Naive thymus-derived CD4-positive, alpha-beta T cell (primary cell): ENCODE measurements at regions not wholly inside any gene's neighbourhood (a gene's known extent, or its start where the extent isn't known, plus 50 kb on each side); places are given as distances from the start of the nearest gene placed in this dataset.

Experiments used
- ATAC-seq: fragments of 150-1000 bp; cut with Tn5 transposase; 2 replicates; pipeline ENCODE4 v1.10.0; 2021; ENCODE audit warnings: mild to moderate bottlenecking, moderate library complexity
- CTCF ChIA-PET: fragments of 350-600 bp; sonication (Branson Sonifier 250); formaldehyde crosslinking; loops from one replicate; lab custom pipeline; 2021; ENCODE audit warnings: antibody characterized with exemption; lab: Charles Lee
- POLR2A ChIA-PET: fragments of 350-600 bp; sonication (Branson Sonifier 250); formaldehyde crosslinking; loops from one replicate; lab custom pipeline; 2021; ENCODE audit warnings: antibody characterized with exemption, inconsistent platforms; lab: Charles Lee
- DNase-seq, 9 donors: peaks; one replicate each; pipeline versions ENCODE4 v3.0.0 to v3.0.0-alpha.2; 2020 to 2022; ENCODE audit warnings: mixed read lengths in 1 of 9
- H3K27ac ChIP-seq: one replicate; pipeline ENCODE4 v1.7.0; 2013; ENCODE audit warnings: mild to moderate bottlenecking, low read depth, low read length, moderate library complexity
- H3K27me3 ChIP-seq, 2 donors: one replicate each; pipeline ENCODE4 v1.7.0; 2013; ENCODE audit warnings: low read length in 2 of 2, mild to moderate bottlenecking in 2 of 2, moderate library complexity in 2 of 2; ENCODE audit not compliant: control insufficient read depth in 2 of 2, insufficient read depth in 2 of 2
- H3K36me3 ChIP-seq, 3 experiments: 1 replicate in 2 of 3; 2 replicates in 1 of 3; pipeline ENCODE4 v1.7.0; 2013; ENCODE audit warnings: low read length in 3 of 3, mild to moderate bottlenecking in 3 of 3, moderate library complexity in 1 of 3; ENCODE audit not compliant: insufficient read depth in 3 of 3, control insufficient read depth in 2 of 3
- H3K4me1 ChIP-seq, 2 donors: one replicate each; pipeline ENCODE4 v1.7.0; 2013; ENCODE audit warnings: low read length in 2 of 2, mild to moderate bottlenecking in 2 of 2, moderate library complexity in 1 of 2; ENCODE audit not compliant: control insufficient read depth in 2 of 2, insufficient read depth in 2 of 2
- H3K4me3 ChIP-seq: 2 replicates; pipeline ENCODE4 v1.7.0; 2013; ENCODE audit warnings: mild to moderate bottlenecking, low read length
- H3K9me3 ChIP-seq, 3 experiments: 1 replicate in 2 of 3; 2 replicates in 1 of 3; pipeline ENCODE4 v1.7.0; 2013; ENCODE audit warnings: low read length in 3 of 3; ENCODE audit not compliant: control insufficient read depth in 2 of 3
- H3K27ac Mint-ChIP-seq, 9 donors: one replicate each; pipeline ENCODE4 v1.8.0; 2020 to 2022; ENCODE audit warnings: mixed read lengths in 9 of 9, mild to moderate bottlenecking in 8 of 9, moderate library complexity in 5 of 9, inconsistent platforms in 2 of 9
- H3K27me3 Mint-ChIP-seq, 5 donors: one replicate each; pipeline ENCODE4 v1.8.0; 2021 to 2022; ENCODE audit warnings: mixed read lengths in 5 of 5, mild to moderate bottlenecking in 1 of 5
- H3K36me3 Mint-ChIP-seq, 5 donors: one replicate each; pipeline ENCODE4 v1.8.0; 2020 to 2022; ENCODE audit warnings: mixed read lengths in 5 of 5, mild to moderate bottlenecking in 3 of 5, inconsistent platforms in 1 of 5
- H3K4me1 Mint-ChIP-seq, 7 donors: one replicate each; pipeline ENCODE4 v1.8.0; 2020 to 2022; ENCODE audit warnings: mixed read lengths in 7 of 7, mild to moderate bottlenecking in 3 of 7, inconsistent platforms in 1 of 7
- H3K4me3 Mint-ChIP-seq, 10 donors: one replicate each; pipeline ENCODE4 v1.8.0; 2020 to 2022; ENCODE audit warnings: mild to moderate bottlenecking in 10 of 10, mixed read lengths in 10 of 10, moderate library complexity in 6 of 10, inconsistent platforms in 2 of 10
- H3K9me3 Mint-ChIP-seq, 11 donors: one replicate each; pipeline ENCODE4 v1.8.0; 2020 to 2022; ENCODE audit warnings: mixed read lengths in 11 of 11, mild to moderate bottlenecking in 4 of 11, inconsistent platforms in 1 of 11, moderate library complexity in 1 of 11
- intact Hi-C, 2 donors: fragments of 100-400 bp; cut with micrococcal nuclease; formaldehyde crosslinking; loops; one replicate each; pipeline ENCODE4 v1.15.1; 2023

GRCh38 chr4:82044141-82044993, 329.4 kb downstream of the HNRNPD start:
- Mint-ChIP-seq H3K27me3 (peaks cover 41 to 76% (median 58%) of the 10 kb centered on the region in 5 donors), H3K9me3 (no peaks in the 10 kb centered on the region), H3K4me3 (peak overlapping the region in 5 of 10 donors; percentile 21 to 82 (median 58)), H3K27ac (no peak overlapping the region), H3K4me1 (peaks cover 0 to 11% (median 7%) of the 10 kb centered on the region in 7 donors), H3K36me3 (no peaks in the 10 kb centered on the region)
- ChIA-PET CTCF (no interaction called here), POLR2A (interaction anchor here (0.8 kb wide), 1 partner anchor 16 kb away, joined by 3 read pairs; no protein-coding TSS in a partner anchor)
- DNase-seq, result peak in 3 of 9 donors; percentile 2 to 5 (median 3)
- peak; percentile 67 for ATAC-seq
- Histone ChIP-seq H3K27ac (no peak overlapping the region), H3K4me1 (no peaks in the 10 kb centered on the region), H3K27me3 (no peaks in the 10 kb centered on the region), H3K36me3 (no peaks in the 10 kb centered on the region), H3K9me3 (no peaks in the 10 kb centered on the region), H3K4me3 (no peak overlapping the region)
- intact Hi-C loops, result no loop called here

- peak overlapping the region in 7 of 10 donors; percentile 12 to 82 (median 67) for H3K4me3 Mint-ChIP-seq
- peaks cover 46 to 78% (median 63%) of the 10 kb centered on the region in 5 donors for H3K27me3 Mint-ChIP-seq
- H3K27me3 ChIP-seq, result no peaks in the 10 kb centered on the region
- H3K4me1 Mint-ChIP-seq, result peaks cover 0 to 11% (median 7%) of the 10 kb centered on the region in 7 donors
- no peaks in the 10 kb centered on the region for H3K4me1 ChIP-seq
- peaks cover 0 to 1% (median 0%) of the 10 kb centered on the region in 11 donors for H3K9me3 Mint-ChIP-seq
- H3K27ac Mint-ChIP-seq, result no peak overlapping the region
- H3K36me3 Mint-ChIP-seq, result no peaks in the 10 kb centered on the region
- intact Hi-C loops, result no loop called here
- no peaks in the 10 kb centered on the region for H3K9me3 ChIP-seq
- no peaks in the 10 kb centered on the region for H3K36me3 ChIP-seq
- H3K4me3 ChIP-seq, result no peak overlapping the region
- CTCF ChIA-PET, result no interaction called here
- H3K27ac ChIP-seq, result no peak overlapping the region
- POLR2A ChIA-PET, result no interaction called here
- no peak for ATAC-seq
- DNase-seq, result no peak
Observed at GRCh38 chr4:82043809-82044137, 330.0 kb downstream of the HNRNPD start.

DNA sequence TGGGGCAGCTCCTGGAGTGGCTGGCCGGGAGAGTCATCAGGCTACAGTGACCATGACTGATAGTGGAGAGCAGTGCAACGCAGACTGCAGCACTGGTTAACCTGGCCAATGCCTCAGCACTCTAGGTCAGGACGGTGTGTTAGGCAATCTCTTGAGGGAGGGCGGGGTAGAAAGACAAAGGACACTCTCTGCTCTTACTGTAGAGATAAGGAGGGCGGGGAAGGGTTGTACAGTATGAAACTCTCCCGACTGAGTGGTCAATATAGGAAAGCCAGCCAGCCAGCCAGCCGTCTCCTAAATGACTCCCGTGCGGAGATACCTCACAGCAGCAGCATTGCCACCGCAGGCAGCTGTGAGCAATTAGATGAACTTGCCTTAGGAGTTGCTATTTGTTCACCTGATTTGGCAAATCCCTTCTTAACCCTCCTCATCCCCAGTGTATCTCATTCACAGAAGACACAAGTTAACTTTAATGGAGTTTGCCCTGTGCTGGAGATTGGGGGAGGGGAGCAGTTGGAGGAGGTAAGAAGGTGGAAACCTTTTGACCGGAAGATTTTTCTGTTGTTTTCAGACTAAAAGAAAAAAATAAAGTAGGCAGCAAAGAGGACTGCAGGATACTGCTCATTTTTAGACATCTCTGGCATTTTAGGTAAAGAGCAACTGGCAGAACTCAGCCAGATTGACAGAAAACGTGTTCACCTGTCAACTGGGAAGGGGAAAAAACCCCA, 330.5 kb downstream of the HNRNPD start:
- intact Hi-C loops, result no loop called here
- ChIA-PET POLR2A (no interaction called here), CTCF (no interaction called here)
- Histone ChIP-seq H3K27me3 (no peaks in the 10 kb centered on the region), H3K27ac (no peak overlapping the region), H3K36me3 (no peaks in the 10 kb centered on the region), H3K9me3 (no peaks in the 10 kb centered on the region), H3K4me3 (no peak overlapping the region), H3K4me1 (no peaks in the 10 kb centered on the region)
- peaks cover 51 to 79% (median 64%) of the 10 kb centered on the region in 5 donors for H3K27me3 Mint-ChIP-seq
- H3K36me3 Mint-ChIP-seq, result no peaks in the 10 kb centered on the region
- DNase-seq (no peak), ATAC-seq (no peak)
- peaks cover 0 to 1% (median 0%) of the 10 kb centered on the region in 11 donors for H3K9me3 Mint-ChIP-seq
- H3K27ac Mint-ChIP-seq, result no peak overlapping the region
- H3K4me3 Mint-ChIP-seq, result peak overlapping the region in 9 of 10 donors; percentile 34 to 82 (median 60)
- H3K4me1 Mint-ChIP-seq, result peaks cover 0 to 11% (median 7%) of the 10 kb centered on the region in 7 donors

DNA sequence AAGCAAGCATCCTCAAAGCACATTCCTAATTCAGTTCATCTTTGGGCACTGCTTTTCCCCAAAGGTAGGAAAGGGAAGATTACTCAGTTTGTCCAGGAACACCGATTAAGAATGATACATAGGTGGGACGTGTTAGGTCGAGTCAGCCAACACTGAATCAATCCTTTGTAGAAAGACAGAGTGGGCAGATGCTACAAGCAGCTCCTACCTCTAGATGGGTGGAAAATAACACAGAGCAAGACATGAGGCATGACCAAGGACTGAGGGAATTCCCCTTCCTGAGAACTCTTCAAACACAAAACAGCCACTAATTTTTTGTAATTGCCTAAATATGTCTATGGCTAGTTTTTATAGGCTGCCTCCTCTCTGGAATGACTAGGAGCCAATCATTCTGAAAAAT, 331.7 kb downstream of the HNRNPD start:
- H3K9me3 Mint-ChIP-seq, result peaks cover 0 to 1% (median 0%) of the 10 kb centered on the region in 11 donors
- ATAC-seq (no peak), DNase-seq (no peak)
- H3K36me3 Mint-ChIP-seq, result no peaks in the 10 kb centered on the region
- ChIA-PET POLR2A (no interaction called here), CTCF (no interaction called here)
- H3K4me1 ChIP-seq, result no peaks in the 10 kb centered on the region
- no peak overlapping the region for H3K27ac ChIP-seq
- H3K4me3 Mint-ChIP-seq, result no peak overlapping the region
- H3K27me3 ChIP-seq, result no peaks in the 10 kb centered on the region
- H3K27me3 Mint-ChIP-seq, result peaks cover 50 to 76% (median 60%) of the 10 kb centered on the region in 5 donors
- no peaks in the 10 kb centered on the region for H3K9me3 ChIP-seq
- H3K36me3 ChIP-seq, result no peaks in the 10 kb centered on the region
- H3K4me3 ChIP-seq, result no peak overlapping the region
- H3K4me1 Mint-ChIP-seq, result peaks cover 0 to 11% (median 7%) of the 10 kb centered on the region in 7 donors
- intact Hi-C loops, result no loop called here
- H3K27ac Mint-ChIP-seq, result no peak overlapping the region

DNA sequence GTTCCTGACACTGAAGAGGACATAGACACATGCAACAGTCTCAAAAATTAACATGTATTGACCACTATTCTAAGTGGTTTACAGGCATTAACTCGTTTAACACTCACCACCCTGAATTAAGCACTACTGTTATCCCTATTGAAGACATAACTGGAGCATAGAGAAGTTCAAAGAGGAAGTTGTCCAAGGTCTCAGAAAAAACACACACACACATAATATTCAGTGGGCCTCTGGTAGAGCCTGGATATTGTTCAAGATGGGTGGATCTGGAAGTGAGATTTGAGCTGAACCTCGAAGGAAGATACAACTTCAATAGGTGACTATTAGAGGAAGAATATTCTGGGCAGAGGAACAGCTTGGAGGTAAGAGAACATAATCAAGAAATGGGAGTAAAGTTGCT, 334.9 kb downstream of the HNRNPD start:
- ChIA-PET POLR2A (no interaction called here), CTCF (no interaction called here)
- intact Hi-C loops, result no loop called here
- H3K4me3 ChIP-seq, result no peak overlapping the region
- DNase-seq, result no peak
- Mint-ChIP-seq H3K27me3 (peaks cover 33 to 78% (median 53%) of the 10 kb centered on the region in 5 donors), H3K36me3 (peaks cover 0 to 4% (median 0%) of the 10 kb centered on the region in 5 donors), H3K9me3 (peaks cover 0 to 2% (median 0%) of the 10 kb centered on the region in 11 donors), H3K4me3 (no peak overlapping the region), H3K4me1 (peaks cover 0 to 10% (median 6%) of the 10 kb centered on the region in 7 donors), H3K27ac (no peak overlapping the region)
- no peaks in the 10 kb centered on the region for H3K27me3 ChIP-seq
- no peaks in the 10 kb centered on the region for H3K4me1 ChIP-seq
- H3K36me3 ChIP-seq, result no peaks in the 10 kb centered on the region
- H3K27ac ChIP-seq, result no peak overlapping the region
- no peaks in the 10 kb centered on the region for H3K9me3 ChIP-seq
- no peak for ATAC-seq

GRCh38 chr4:82036181-82036580, 337.6 kb downstream of the HNRNPD start:
- Mint-ChIP-seq H3K9me3 (peaks cover 0 to 2% (median 0%) of the 10 kb centered on the region in 11 donors), H3K36me3 (peaks cover 0 to 4% (median 0%) of the 10 kb centered on the region in 5 donors), H3K27ac (no peak overlapping the region), H3K4me3 (no peak overlapping the region), H3K27me3 (peaks cover 6 to 72% (median 48%) of the 10 kb centered on the region in 5 donors), H3K4me1 (peaks cover 0 to 4% (median 0%) of the 10 kb centered on the region in 7 donors)
- Histone ChIP-seq H3K4me1 (no peaks in the 10 kb centered on the region), H3K27me3 (no peaks in the 10 kb centered on the region), H3K27ac (no peak overlapping the region), H3K9me3 (no peaks in the 10 kb centered on the region), H3K36me3 (no peaks in the 10 kb centered on the region), H3K4me3 (no peak overlapping the region)
- ATAC-seq (no peak), DNase-seq (no peak)
- CTCF ChIA-PET, result no interaction called here
- intact Hi-C loops, result no loop called here
- POLR2A ChIA-PET, result no interaction called here
